K562 (cell line): ENCODE measurements at regions not wholly inside any gene's neighbourhood (a gene's known extent, or its start where the extent isn't known, plus 50 kb on each side); places are given as distances from the start of the nearest gene placed in this dataset.

Experiments used
- ATAC-seq: fragments of 200-7000 bp; cut with Tn5 transposase; 3 replicates; pipeline ENCODE4 v1.9.1; 2020; ENCODE audit warnings: moderate library complexity
- BruUV-seq: library from RNA; stranded (reverse); fragments of 400-500 nt; replicated peaks from 2 replicates; lab custom pipeline; 2021; lab: Mats Ljungman, UMichigan
- CTCF ChIA-PET: fragments of 300-600 bp; formaldehyde crosslinking; extraction: SDS; loops from one replicate; lab custom pipeline; 2021; ENCODE audit warnings: low intra/inter-chr PET ratio; lab: Yijun Ruan, JAX
- POLR2A ChIA-PET: fragments of 300-600, 350-650 bp; sonication (Branson Sonifier 250); formaldehyde crosslinking; extraction: SDS; loops from one replicate; lab custom pipeline; 2021; ENCODE audit warnings: antibody characterized with exemption, inconsistent platforms; lab: Yijun Ruan, JAX
- DNase-seq, 4 experiments: peaks; one replicate each; pipeline versions ENCODE4 v3.0.0 to v3.0.0-alpha.2; 2011 to 2018; ENCODE audit warnings: low spot score in 3 of 4, mixed read lengths in 3 of 4; ENCODE audit errors: extremely low read depth in 1 of 4
- FAIRE-seq: peaks from 2 replicates; lab custom pipeline; 2011; peaks lifted over from hg19 to GRCh38; lab: Jason Lieb, UNC
- H2AFZ ChIP-seq: 2 replicates; pipeline ENCODE4 v1.6.0; 2011; ENCODE audit warnings: low read depth, low read length, control low read depth, inconsistent platforms
- H3K27ac ChIP-seq: fragments of 200-600 bp; 3 replicates; pipeline ENCODE4 v1.8.0; 2011; ENCODE audit warnings: low read depth, mild to moderate bottlenecking, control low read depth, inconsistent platforms, low read length, moderate library complexity, mixed read lengths; ENCODE audit errors: extremely low read depth
- H3K27me3 ChIP-seq, 2 experiments: fragments of 300-600 bp in 1 of 2; 2 replicates in 1 of 2; 3 replicates in 1 of 2; pipeline versions ENCODE4 v1.6.0 to v1.8.0; 2011; ENCODE audit warnings: inconsistent platforms in 2 of 2, low read length in 2 of 2, mild to moderate bottlenecking in 1 of 2, mixed read lengths in 1 of 2, moderate library complexity in 1 of 2; ENCODE audit not compliant: control insufficient read depth in 2 of 2, insufficient read depth in 2 of 2
- H3K36me3 ChIP-seq: fragments of 300-600 bp; 3 replicates; pipeline ENCODE4 v1.8.0; 2011; ENCODE audit warnings: mild to moderate bottlenecking, low read length, inconsistent platforms; ENCODE audit not compliant: control insufficient read depth, insufficient read depth
- H3K4me1 ChIP-seq, 2 experiments: fragments of 200-600 bp in 1 of 2; replicated peaks in 1 of 2; 2 replicates in 1 of 2; 3 replicates in 1 of 2; pipeline versions ENCODE4 v1.5.1 to v1.8.0; 2011; ENCODE audit warnings: inconsistent platforms in 2 of 2, low read length in 2 of 2, mild to moderate bottlenecking in 1 of 2, mixed read lengths in 1 of 2, moderate library complexity in 1 of 2; ENCODE audit not compliant: control insufficient read depth in 2 of 2, insufficient read depth in 2 of 2
- H3K4me2 ChIP-seq: 2 replicates; pipeline ENCODE4 v1.6.1; 2011; ENCODE audit warnings: low read length, control low read depth, inconsistent platforms, mixed read lengths; ENCODE audit not compliant: insufficient read depth
- H3K4me3 ChIP-seq: fragments of 200-600 bp; sonication (generic), shearing (Covaris generic); 2 replicates; pipeline ENCODE4 v1.5.1; 2016; ENCODE audit warnings: control low read depth, inconsistent platforms
- H3K79me2 ChIP-seq: fragments of 200-600 bp; 3 replicates; pipeline ENCODE4 v1.8.0; 2011; ENCODE audit warnings: low read length, inconsistent platforms; ENCODE audit not compliant: control insufficient read depth, insufficient read depth
- H3K9ac ChIP-seq, 2 experiments: 2 replicates each; pipeline versions ENCODE4 v1.6.0 to v1.6.1; 2011; ENCODE audit warnings: low read depth in 2 of 2, low read length in 2 of 2, control low read depth in 1 of 2, inconsistent platforms in 1 of 2, mild to moderate bottlenecking in 1 of 2, mixed read lengths in 1 of 2; ENCODE audit not compliant: insufficient read depth in 1 of 2
- H3K9me1 ChIP-seq: one replicate; pipeline ENCODE4 v1.6.0; 2011; ENCODE audit warnings: inconsistent platforms, mild to moderate bottlenecking, low read length, moderate library complexity; ENCODE audit not compliant: control insufficient read depth, insufficient read depth
- H3K9me3 ChIP-seq: replicated peaks from 2 replicates; pipeline ENCODE4 v1.5.1; 2011; ENCODE audit warnings: low read depth, low read length, inconsistent platforms; ENCODE audit not compliant: control insufficient read depth, insufficient read depth
- H4K20me1 ChIP-seq: replicated peaks from 2 replicates; pipeline ENCODE4 v1.6.1; 2011; ENCODE audit warnings: low read length, inconsistent platforms, mixed read lengths; ENCODE audit not compliant: control insufficient read depth, insufficient read depth
- E2F3 ChIP-seq: fragments of 250-450 bp; sonication (Bioruptor Pico); IDR thresholded peaks from 2 replicates; pipeline ENCODE4 v1.4.0; 2020; ENCODE audit warnings: mild to moderate bottlenecking
- NCOR1 ChIP-seq: fragments of 450-650 bp; IDR thresholded peaks from 2 replicates; pipeline ENCODE4 v1.6.1; 2016; ENCODE audit warnings: mild to moderate bottlenecking, moderate library complexity
- NFE2L1 ChIP-seq: fragments of 450-650 bp; IDR thresholded peaks from 2 replicates; pipeline ENCODE4 v1.6.1; 2016; ENCODE audit warnings: missing genetic modification characterization, low read depth, mild to moderate bottlenecking, missing compliant biosample characterization, moderate library complexity, borderline replicate concordance
- RBFOX2 ChIP-seq: fragments of 200-400 bp; formaldehyde crosslinking; IDR thresholded peaks from 2 replicates; pipeline ENCODE4 v1.6.1; 2017; ENCODE audit warnings: low read depth, mild to moderate bottlenecking, low read length, moderate library complexity
- TCF7 ChIP-seq: sonication (generic); IDR thresholded peaks from 2 replicates; pipeline ENCODE4 v1.6.1; 2016; ENCODE audit warnings: antibody characterized with exemption, borderline replicate concordance
- TEAD2 ChIP-seq: fragments of 450-650 bp; IDR thresholded peaks from 2 replicates; pipeline ENCODE4 v1.6.1; 2016; ENCODE audit warnings: missing genetic modification characterization, control low read depth, missing compliant biosample characterization
- ZNF232 ChIP-seq: sonication (generic); formaldehyde crosslinking; IDR thresholded peaks from 2 replicates; pipeline ENCODE4 v1.8.0; 2022; ENCODE audit warnings: mild to moderate bottlenecking, missing genetic modification reagents
- WGBS: fragments of 100-300 bp; shearing (Covaris generic); methylation state at CpG from one replicate; pipeline ENCODE4 v1.1.6; 2016; ENCODE audit warnings: low coverage, mixed read lengths; ENCODE audit not compliant: insufficient coverage; ENCODE audit errors: missing lambda C conversion rate; 5-methylcytosine and 5-hydroxymethylcytosine counted together
- in situ Hi-C: fragments of 300-500 bp; cut with MboI; formaldehyde crosslinking; loops from 4 replicates; pipeline ENCODE4 v1.15.0; 2018; ENCODE audit warnings: inconsistent platforms, mixed read lengths
- intact Hi-C: fragments of 100-400 bp; cut with micrococcal nuclease; formaldehyde crosslinking; loops from 2 replicates; pipeline ENCODE4 v1.14.2; 2022
- TF ChIP-seq, protein P1 (sequence below): fragments of 450-650 bp; IDR thresholded peaks from 2 replicates; pipeline ENCODE4 v1.6.1; 2016; ENCODE audit warnings: mild to moderate bottlenecking, moderate library complexity

DNA sequence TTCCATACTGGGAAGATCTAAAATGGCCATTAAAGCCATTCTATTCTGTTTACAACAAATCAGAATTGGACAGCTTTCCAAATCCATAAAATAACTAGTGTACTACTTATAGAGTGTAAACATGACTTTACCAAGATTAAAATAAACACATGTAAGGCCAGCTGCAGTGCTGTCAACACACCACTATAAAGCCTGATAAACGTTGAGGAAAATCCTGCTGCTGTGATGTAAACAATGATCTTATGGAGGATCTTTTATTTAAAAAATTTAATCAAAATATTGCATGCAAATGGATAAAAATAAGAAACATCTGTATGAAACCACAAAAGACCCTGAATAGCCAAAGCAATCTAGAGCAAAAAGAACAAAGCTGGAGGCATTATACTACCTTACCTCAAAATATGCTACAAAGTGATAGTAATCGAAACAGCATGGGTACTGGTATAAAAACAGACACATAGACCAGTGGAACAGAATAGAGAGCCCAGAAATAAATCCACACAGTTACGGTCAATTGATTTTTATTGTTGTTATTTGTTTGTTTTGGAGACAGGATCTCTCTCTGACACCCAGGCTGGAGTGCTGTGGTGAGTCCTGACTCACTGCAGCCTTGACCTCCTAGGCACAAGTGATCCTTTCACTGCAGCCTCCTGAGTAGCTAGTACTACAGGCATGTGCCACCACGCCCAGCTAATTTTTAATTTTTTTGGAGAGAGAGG lies 428.8 kb upstream of the C2CD4B start:
- Histone ChIP-seq H3K4me2 (no peak overlapping the region), H3K9me3 (no peaks in the 10 kb centered on the region), H3K9me1 (no peaks in the 10 kb centered on the region), H3K79me2 (no peaks in the 10 kb centered on the region), H2AFZ (no peak overlapping the region), H3K27me3 (peaks cover 5% of the 10 kb centered on the region in 2 experiments; a peak in 2 of 5 replicates), H3K4me3 (no peak overlapping the region), H3K9ac (no peak overlapping the region), H4K20me1 (no peaks in the 10 kb centered on the region), H3K4me1 (no peaks in the 10 kb centered on the region), H3K36me3 (no peaks in the 10 kb centered on the region), H3K27ac (no peak overlapping the region)
- CTCF ChIA-PET: no interaction called here
- POLR2A ChIA-PET: no interaction called here
- 2% methylated on average over 4 of the region's 4 CpGs for WGBS
- no TSS peak for BruUV-seq
- intact Hi-C loops (no loop called here), in situ Hi-C loops (no loop called here)
- ATAC-seq (no peak), FAIRE-seq (no peak), DNase-seq (no peak)
- TF ChIP-seq NCOR1 (no peak), ZNF232 (CRISPR knock-in tag) (no peak), NFE2L1 (tag) (no peak), E2F3 (no peak), TEAD2 (tag) (no peak), TCF7 (no peak), RBFOX2 (no peak)
- TF ChIP-seq, protein P1, sequence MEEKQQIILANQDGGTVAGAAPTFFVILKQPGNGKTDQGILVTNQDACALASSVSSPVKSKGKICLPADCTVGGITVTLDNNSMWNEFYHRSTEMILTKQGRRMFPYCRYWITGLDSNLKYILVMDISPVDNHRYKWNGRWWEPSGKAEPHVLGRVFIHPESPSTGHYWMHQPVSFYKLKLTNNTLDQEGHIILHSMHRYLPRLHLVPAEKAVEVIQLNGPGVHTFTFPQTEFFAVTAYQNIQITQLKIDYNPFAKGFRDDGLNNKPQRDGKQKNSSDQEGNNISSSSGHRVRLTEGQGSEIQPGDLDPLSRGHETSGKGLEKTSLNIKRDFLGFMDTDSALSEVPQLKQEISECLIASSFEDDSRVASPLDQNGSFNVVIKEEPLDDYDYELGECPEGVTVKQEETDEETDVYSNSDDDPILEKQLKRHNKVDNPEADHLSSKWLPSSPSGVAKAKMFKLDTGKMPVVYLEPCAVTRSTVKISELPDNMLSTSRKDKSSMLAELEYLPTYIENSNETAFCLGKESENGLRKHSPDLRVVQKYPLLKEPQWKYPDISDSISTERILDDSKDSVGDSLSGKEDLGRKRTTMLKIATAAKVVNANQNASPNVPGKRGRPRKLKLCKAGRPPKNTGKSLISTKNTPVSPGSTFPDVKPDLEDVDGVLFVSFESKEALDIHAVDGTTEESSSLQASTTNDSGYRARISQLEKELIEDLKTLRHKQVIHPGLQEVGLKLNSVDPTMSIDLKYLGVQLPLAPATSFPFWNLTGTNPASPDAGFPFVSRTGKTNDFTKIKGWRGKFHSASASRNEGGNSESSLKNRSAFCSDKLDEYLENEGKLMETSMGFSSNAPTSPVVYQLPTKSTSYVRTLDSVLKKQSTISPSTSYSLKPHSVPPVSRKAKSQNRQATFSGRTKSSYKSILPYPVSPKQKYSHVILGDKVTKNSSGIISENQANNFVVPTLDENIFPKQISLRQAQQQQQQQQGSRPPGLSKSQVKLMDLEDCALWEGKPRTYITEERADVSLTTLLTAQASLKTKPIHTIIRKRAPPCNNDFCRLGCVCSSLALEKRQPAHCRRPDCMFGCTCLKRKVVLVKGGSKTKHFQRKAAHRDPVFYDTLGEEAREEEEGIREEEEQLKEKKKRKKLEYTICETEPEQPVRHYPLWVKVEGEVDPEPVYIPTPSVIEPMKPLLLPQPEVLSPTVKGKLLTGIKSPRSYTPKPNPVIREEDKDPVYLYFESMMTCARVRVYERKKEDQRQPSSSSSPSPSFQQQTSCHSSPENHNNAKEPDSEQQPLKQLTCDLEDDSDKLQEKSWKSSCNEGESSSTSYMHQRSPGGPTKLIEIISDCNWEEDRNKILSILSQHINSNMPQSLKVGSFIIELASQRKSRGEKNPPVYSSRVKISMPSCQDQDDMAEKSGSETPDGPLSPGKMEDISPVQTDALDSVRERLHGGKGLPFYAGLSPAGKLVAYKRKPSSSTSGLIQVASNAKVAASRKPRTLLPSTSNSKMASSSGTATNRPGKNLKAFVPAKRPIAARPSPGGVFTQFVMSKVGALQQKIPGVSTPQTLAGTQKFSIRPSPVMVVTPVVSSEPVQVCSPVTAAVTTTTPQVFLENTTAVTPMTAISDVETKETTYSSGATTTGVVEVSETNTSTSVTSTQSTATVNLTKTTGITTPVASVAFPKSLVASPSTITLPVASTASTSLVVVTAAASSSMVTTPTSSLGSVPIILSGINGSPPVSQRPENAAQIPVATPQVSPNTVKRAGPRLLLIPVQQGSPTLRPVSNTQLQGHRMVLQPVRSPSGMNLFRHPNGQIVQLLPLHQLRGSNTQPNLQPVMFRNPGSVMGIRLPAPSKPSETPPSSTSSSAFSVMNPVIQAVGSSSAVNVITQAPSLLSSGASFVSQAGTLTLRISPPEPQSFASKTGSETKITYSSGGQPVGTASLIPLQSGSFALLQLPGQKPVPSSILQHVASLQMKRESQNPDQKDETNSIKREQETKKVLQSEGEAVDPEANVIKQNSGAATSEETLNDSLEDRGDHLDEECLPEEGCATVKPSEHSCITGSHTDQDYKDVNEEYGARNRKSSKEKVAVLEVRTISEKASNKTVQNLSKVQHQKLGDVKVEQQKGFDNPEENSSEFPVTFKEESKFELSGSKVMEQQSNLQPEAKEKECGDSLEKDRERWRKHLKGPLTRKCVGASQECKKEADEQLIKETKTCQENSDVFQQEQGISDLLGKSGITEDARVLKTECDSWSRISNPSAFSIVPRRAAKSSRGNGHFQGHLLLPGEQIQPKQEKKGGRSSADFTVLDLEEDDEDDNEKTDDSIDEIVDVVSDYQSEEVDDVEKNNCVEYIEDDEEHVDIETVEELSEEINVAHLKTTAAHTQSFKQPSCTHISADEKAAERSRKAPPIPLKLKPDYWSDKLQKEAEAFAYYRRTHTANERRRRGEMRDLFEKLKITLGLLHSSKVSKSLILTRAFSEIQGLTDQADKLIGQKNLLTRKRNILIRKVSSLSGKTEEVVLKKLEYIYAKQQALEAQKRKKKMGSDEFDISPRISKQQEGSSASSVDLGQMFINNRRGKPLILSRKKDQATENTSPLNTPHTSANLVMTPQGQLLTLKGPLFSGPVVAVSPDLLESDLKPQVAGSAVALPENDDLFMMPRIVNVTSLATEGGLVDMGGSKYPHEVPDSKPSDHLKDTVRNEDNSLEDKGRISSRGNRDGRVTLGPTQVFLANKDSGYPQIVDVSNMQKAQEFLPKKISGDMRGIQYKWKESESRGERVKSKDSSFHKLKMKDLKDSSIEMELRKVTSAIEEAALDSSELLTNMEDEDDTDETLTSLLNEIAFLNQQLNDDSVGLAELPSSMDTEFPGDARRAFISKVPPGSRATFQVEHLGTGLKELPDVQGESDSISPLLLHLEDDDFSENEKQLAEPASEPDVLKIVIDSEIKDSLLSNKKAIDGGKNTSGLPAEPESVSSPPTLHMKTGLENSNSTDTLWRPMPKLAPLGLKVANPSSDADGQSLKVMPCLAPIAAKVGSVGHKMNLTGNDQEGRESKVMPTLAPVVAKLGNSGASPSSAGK: no peak
